ENCODE measurements at regions not wholly inside any gene's neighbourhood (a gene's known extent, or its start where the extent isn't known, plus 50 kb on each side); places are given as distances from the start of the nearest gene placed in this dataset.

DNA sequence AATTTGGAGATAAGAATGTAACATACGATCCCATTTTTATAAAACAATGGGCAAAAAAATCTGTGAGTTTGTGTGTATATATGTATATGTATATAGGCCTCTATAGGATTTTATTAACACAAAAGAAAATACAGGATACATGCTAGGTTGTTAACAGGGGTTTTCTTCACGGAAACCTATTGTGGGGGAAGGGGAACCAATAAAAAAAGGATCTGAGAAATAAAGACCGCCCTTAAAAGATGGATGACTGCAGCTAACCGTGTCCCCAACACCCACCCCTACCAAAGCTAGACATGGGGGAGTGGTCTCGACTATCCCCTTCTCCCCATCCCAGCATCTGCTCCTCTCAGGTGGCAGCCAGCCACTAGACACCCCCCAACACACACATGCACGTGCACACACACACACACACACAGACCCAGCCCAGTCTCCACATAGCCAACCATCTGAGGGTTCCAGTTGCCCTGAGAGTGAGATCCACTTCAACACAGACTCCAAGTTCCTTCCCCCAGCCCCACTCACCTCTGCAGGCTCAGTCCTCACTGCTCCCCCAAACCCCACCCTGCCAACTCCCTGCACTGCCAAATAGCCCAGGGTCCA lies 132.9 kb downstream of the TPRA1 start:
- TF ChIP-seq, protein P1, sequence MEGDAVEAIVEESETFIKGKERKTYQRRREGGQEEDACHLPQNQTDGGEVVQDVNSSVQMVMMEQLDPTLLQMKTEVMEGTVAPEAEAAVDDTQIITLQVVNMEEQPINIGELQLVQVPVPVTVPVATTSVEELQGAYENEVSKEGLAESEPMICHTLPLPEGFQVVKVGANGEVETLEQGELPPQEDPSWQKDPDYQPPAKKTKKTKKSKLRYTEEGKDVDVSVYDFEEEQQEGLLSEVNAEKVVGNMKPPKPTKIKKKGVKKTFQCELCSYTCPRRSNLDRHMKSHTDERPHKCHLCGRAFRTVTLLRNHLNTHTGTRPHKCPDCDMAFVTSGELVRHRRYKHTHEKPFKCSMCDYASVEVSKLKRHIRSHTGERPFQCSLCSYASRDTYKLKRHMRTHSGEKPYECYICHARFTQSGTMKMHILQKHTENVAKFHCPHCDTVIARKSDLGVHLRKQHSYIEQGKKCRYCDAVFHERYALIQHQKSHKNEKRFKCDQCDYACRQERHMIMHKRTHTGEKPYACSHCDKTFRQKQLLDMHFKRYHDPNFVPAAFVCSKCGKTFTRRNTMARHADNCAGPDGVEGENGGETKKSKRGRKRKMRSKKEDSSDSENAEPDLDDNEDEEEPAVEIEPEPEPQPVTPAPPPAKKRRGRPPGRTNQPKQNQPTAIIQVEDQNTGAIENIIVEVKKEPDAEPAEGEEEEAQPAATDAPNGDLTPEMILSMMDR (conservative IDR thresholded peaks at IDR 0.05; ENCODE audit: low read depth, low read length) = no peak
- no peak for TF ChIP-seq RCOR1 (IDR thresholded peaks at IDR 0.05; ENCODE audit: insufficient replicate concordance, low read length)
- TF ChIP-seq RAD21 (IDR thresholded peaks at IDR 0.05; ENCODE audit: low read length) = no peak
- TF ChIP-seq BHLHE40 (IDR thresholded peaks at IDR 0.05; ENCODE audit: low read depth, low read length) = no peak
- no peak for TF ChIP-seq MAZ (IDR thresholded peaks at IDR 0.05; ENCODE audit: borderline replicate concordance, low read depth, low read length)
- no peak for TF ChIP-seq CEBPB (IDR thresholded peaks at IDR 0.05; ENCODE audit: low read depth, low read length)
- no peak for TF ChIP-seq MXI1 (IDR thresholded peaks at IDR 0.05; ENCODE audit: borderline replicate concordance, low read depth, low read length)
- TF ChIP-seq, protein P2, sequence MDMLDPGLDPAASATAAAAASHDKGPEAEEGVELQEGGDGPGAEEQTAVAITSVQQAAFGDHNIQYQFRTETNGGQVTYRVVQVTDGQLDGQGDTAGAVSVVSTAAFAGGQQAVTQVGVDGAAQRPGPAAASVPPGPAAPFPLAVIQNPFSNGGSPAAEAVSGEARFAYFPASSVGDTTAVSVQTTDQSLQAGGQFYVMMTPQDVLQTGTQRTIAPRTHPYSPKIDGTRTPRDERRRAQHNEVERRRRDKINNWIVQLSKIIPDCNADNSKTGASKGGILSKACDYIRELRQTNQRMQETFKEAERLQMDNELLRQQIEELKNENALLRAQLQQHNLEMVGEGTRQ (IDR thresholded peaks at IDR 0.05; ENCODE audit: low read depth, low read length) = no peak
- no peak for TF ChIP-seq RFX5 (IDR thresholded peaks at IDR 0.05; ENCODE audit: low read depth, low read length)
- no peak for TF ChIP-seq SMC3 (IDR thresholded peaks at IDR 0.05; ENCODE audit: low read depth, low read length)
- no peak for TF ChIP-seq POLR2A (IDR thresholded peaks at IDR 0.05; ENCODE audit: low read depth, low read length)
- TF ChIP-seq, protein P3, sequence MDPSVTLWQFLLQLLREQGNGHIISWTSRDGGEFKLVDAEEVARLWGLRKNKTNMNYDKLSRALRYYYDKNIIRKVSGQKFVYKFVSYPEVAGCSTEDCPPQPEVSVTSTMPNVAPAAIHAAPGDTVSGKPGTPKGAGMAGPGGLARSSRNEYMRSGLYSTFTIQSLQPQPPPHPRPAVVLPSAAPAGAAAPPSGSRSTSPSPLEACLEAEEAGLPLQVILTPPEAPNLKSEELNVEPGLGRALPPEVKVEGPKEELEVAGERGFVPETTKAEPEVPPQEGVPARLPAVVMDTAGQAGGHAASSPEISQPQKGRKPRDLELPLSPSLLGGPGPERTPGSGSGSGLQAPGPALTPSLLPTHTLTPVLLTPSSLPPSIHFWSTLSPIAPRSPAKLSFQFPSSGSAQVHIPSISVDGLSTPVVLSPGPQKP (IDR thresholded peaks at IDR 0.05; ENCODE audit: borderline replicate concordance, low read depth, low read length) = no peak
- no peak for TF ChIP-seq MAFK (IDR thresholded peaks at IDR 0.05; ENCODE audit: low read depth, low read length)
- TF ChIP-seq FOS (IDR thresholded peaks at IDR 0.05; ENCODE audit: low read depth, low read length) = no peak

Measured in IMR-90 (cell line).